K562 (cell line): ENCODE measurements at regions not wholly inside any gene's neighbourhood (a gene's known extent, or its start where the extent isn't known, plus 50 kb on each side); places are given as distances from the start of the nearest gene placed in this dataset.

Experiments
- ATAC-seq: fragments of 200-7000 bp; cut with Tn5 transposase; 3 replicates; pipeline ENCODE4 v1.9.1; 2020; ENCODE audit warnings: moderate library complexity
- BruUV-seq: library from RNA; stranded (reverse); fragments of 400-500 nt; replicated peaks from 2 replicates; lab custom pipeline; 2021; lab: Mats Ljungman, UMichigan
- CTCF ChIA-PET: fragments of 300-600 bp; formaldehyde crosslinking; extraction: SDS; loops from one replicate; lab custom pipeline; 2021; ENCODE audit warnings: low intra/inter-chr PET ratio; lab: Yijun Ruan, JAX
- POLR2A ChIA-PET: fragments of 300-600, 350-650 bp; sonication (Branson Sonifier 250); formaldehyde crosslinking; extraction: SDS; loops from one replicate; lab custom pipeline; 2021; ENCODE audit warnings: antibody characterized with exemption, inconsistent platforms; lab: Yijun Ruan, JAX
- DNase-seq, 4 experiments: peaks; one replicate each; pipeline versions ENCODE4 v3.0.0 to v3.0.0-alpha.2; 2011 to 2018; ENCODE audit warnings: low spot score in 3 of 4, mixed read lengths in 3 of 4; ENCODE audit errors: extremely low read depth in 1 of 4
- FAIRE-seq: peaks from 2 replicates; lab custom pipeline; 2011; peaks lifted over from hg19 to GRCh38; lab: Jason Lieb, UNC
- H2AFZ ChIP-seq: 2 replicates; pipeline ENCODE4 v1.6.0; 2011; ENCODE audit warnings: low read depth, low read length, control low read depth, inconsistent platforms
- H3K27ac ChIP-seq: fragments of 200-600 bp; 3 replicates; pipeline ENCODE4 v1.8.0; 2011; ENCODE audit warnings: low read depth, mild to moderate bottlenecking, control low read depth, inconsistent platforms, low read length, moderate library complexity, mixed read lengths; ENCODE audit errors: extremely low read depth
- H3K27me3 ChIP-seq, 2 experiments: fragments of 300-600 bp in 1 of 2; 2 replicates in 1 of 2; 3 replicates in 1 of 2; pipeline versions ENCODE4 v1.6.0 to v1.8.0; 2011; ENCODE audit warnings: inconsistent platforms in 2 of 2, low read length in 2 of 2, mild to moderate bottlenecking in 1 of 2, mixed read lengths in 1 of 2, moderate library complexity in 1 of 2; ENCODE audit not compliant: control insufficient read depth in 2 of 2, insufficient read depth in 2 of 2
- H3K36me3 ChIP-seq: fragments of 300-600 bp; 3 replicates; pipeline ENCODE4 v1.8.0; 2011; ENCODE audit warnings: mild to moderate bottlenecking, low read length, inconsistent platforms; ENCODE audit not compliant: control insufficient read depth, insufficient read depth
- H3K4me1 ChIP-seq, 2 experiments: fragments of 200-600 bp in 1 of 2; replicated peaks in 1 of 2; 2 replicates in 1 of 2; 3 replicates in 1 of 2; pipeline versions ENCODE4 v1.5.1 to v1.8.0; 2011; ENCODE audit warnings: inconsistent platforms in 2 of 2, low read length in 2 of 2, mild to moderate bottlenecking in 1 of 2, mixed read lengths in 1 of 2, moderate library complexity in 1 of 2; ENCODE audit not compliant: control insufficient read depth in 2 of 2, insufficient read depth in 2 of 2
- H3K4me2 ChIP-seq: 2 replicates; pipeline ENCODE4 v1.6.1; 2011; ENCODE audit warnings: low read length, control low read depth, inconsistent platforms, mixed read lengths; ENCODE audit not compliant: insufficient read depth
- H3K4me3 ChIP-seq: fragments of 200-600 bp; sonication (generic), shearing (Covaris generic); 2 replicates; pipeline ENCODE4 v1.5.1; 2016; ENCODE audit warnings: control low read depth, inconsistent platforms
- H3K79me2 ChIP-seq: fragments of 200-600 bp; 3 replicates; pipeline ENCODE4 v1.8.0; 2011; ENCODE audit warnings: low read length, inconsistent platforms; ENCODE audit not compliant: control insufficient read depth, insufficient read depth
- H3K9ac ChIP-seq, 2 experiments: 2 replicates each; pipeline versions ENCODE4 v1.6.0 to v1.6.1; 2011; ENCODE audit warnings: low read depth in 2 of 2, low read length in 2 of 2, control low read depth in 1 of 2, inconsistent platforms in 1 of 2, mild to moderate bottlenecking in 1 of 2, mixed read lengths in 1 of 2; ENCODE audit not compliant: insufficient read depth in 1 of 2
- H3K9me1 ChIP-seq: one replicate; pipeline ENCODE4 v1.6.0; 2011; ENCODE audit warnings: inconsistent platforms, mild to moderate bottlenecking, low read length, moderate library complexity; ENCODE audit not compliant: control insufficient read depth, insufficient read depth
- H3K9me3 ChIP-seq: replicated peaks from 2 replicates; pipeline ENCODE4 v1.5.1; 2011; ENCODE audit warnings: low read depth, low read length, inconsistent platforms; ENCODE audit not compliant: control insufficient read depth, insufficient read depth
- H4K20me1 ChIP-seq: replicated peaks from 2 replicates; pipeline ENCODE4 v1.6.1; 2011; ENCODE audit warnings: low read length, inconsistent platforms, mixed read lengths; ENCODE audit not compliant: control insufficient read depth, insufficient read depth
- ARHGAP35 ChIP-seq: fragments of 450-650 bp; IDR thresholded peaks from 2 replicates; pipeline ENCODE4 v1.6.1; 2018; ENCODE audit not compliant: partially characterized antibody
- ATF1 ChIP-seq, 2 experiments: fragments of 450-650 bp in 1 of 2; IDR thresholded peaks; 2 replicates each; pipeline ENCODE4 v1.6.1; 2016; ENCODE audit warnings: missing compliant biosample characterization in 1 of 2, missing genetic modification characterization in 1 of 2
- CBFA2T3 ChIP-seq: fragments of 450-650 bp; IDR thresholded peaks from 2 replicates; pipeline ENCODE4 v1.6.1; 2017
- CCNT2 ChIP-seq: IDR thresholded peaks from 2 replicates; pipeline ENCODE4 v1.6.1; 2011; ENCODE audit warnings: borderline replicate concordance, low read depth, mild to moderate bottlenecking, moderate library complexity, mixed read lengths, low read length; ENCODE audit not compliant: insufficient read length; ENCODE audit errors: extremely low read depth
- CHD4 ChIP-seq: fragments of 200-600 bp; sonication (generic); IDR thresholded peaks from 3 replicates; pipeline ENCODE4 v1.6.1; 2012; ENCODE audit warnings: low read depth, mild to moderate bottlenecking, mixed read lengths, low read length, inconsistent platforms; ENCODE audit not compliant: insufficient read depth, insufficient replicate concordance, poor library complexity, severe bottlenecking
- ETV1 ChIP-seq: fragments of 450-650 bp; conservative IDR thresholded peaks from 2 replicates; pipeline ENCODE4 v1.6.1; 2016; ENCODE audit warnings: missing genetic modification characterization, control low read depth, low read depth, missing compliant biosample characterization
- KLF13 ChIP-seq: fragments of 450-650 bp; IDR thresholded peaks from 2 replicates; pipeline ENCODE4 v1.6.1; 2016; ENCODE audit warnings: missing genetic modification characterization, low read depth, mild to moderate bottlenecking, missing compliant biosample characterization, moderate library complexity, borderline replicate concordance
- MEF2D ChIP-seq: conservative IDR thresholded peaks from 2 replicates; pipeline ENCODE4 v1.6.1; 2016; ENCODE audit warnings: low read depth, missing genetic modification characterization, missing compliant biosample characterization
- RBFOX2 ChIP-seq: fragments of 200-400 bp; formaldehyde crosslinking; IDR thresholded peaks from 2 replicates; pipeline ENCODE4 v1.6.1; 2017; ENCODE audit warnings: low read depth, mild to moderate bottlenecking, low read length, moderate library complexity
- XRCC4 ChIP-seq: IDR thresholded peaks from one replicate; pipeline ENCODE4 v1.6.1; 2011; ENCODE audit not compliant: insufficient read depth, insufficient read length; ENCODE audit errors: extremely low read depth
- ZNF124 ChIP-seq: sonication (generic); formaldehyde crosslinking; IDR thresholded peaks from 2 replicates; pipeline ENCODE4 v1.8.1; 2022; ENCODE audit warnings: missing genetic modification reagents
- WGBS: fragments of 100-300 bp; shearing (Covaris generic); methylation state at CpG from one replicate; pipeline ENCODE4 v1.1.6; 2016; ENCODE audit warnings: low coverage, mixed read lengths; ENCODE audit not compliant: insufficient coverage; ENCODE audit errors: missing lambda C conversion rate; 5-methylcytosine and 5-hydroxymethylcytosine counted together
- in situ Hi-C: fragments of 300-500 bp; cut with MboI; formaldehyde crosslinking; loops from 4 replicates; pipeline ENCODE4 v1.15.0; 2018; ENCODE audit warnings: inconsistent platforms, mixed read lengths
- intact Hi-C: fragments of 100-400 bp; cut with micrococcal nuclease; formaldehyde crosslinking; loops from 2 replicates; pipeline ENCODE4 v1.14.2; 2022
- TF ChIP-seq, protein P1 (sequence below): fragments of 250-450 bp; sonication (Bioruptor Pico); IDR thresholded peaks from 2 replicates; pipeline ENCODE4 v1.5.0; 2020; ENCODE audit warnings: mild to moderate bottlenecking, borderline replicate concordance
- TF ChIP-seq, protein P2 (sequence below): IDR thresholded peaks from 2 replicates; pipeline ENCODE4 v1.6.1; 2011; ENCODE audit warnings: borderline replicate concordance, low read depth, mild to moderate bottlenecking, moderate library complexity, low read length; ENCODE audit not compliant: insufficient read depth, poor library complexity, severe bottlenecking
- TF ChIP-seq, protein P3 (sequence below): IDR thresholded peaks from 2 replicates; pipeline ENCODE4 v1.6.1; 2014; ENCODE audit warnings: antibody characterized with exemption
- TF ChIP-seq, protein P4 (sequence below): sonication (generic); formaldehyde crosslinking; IDR thresholded peaks from 2 replicates; pipeline ENCODE4 v1.8.1; 2023; ENCODE audit warnings: mild to moderate bottlenecking, missing genetic modification reagents, moderate library complexity

DNA sequence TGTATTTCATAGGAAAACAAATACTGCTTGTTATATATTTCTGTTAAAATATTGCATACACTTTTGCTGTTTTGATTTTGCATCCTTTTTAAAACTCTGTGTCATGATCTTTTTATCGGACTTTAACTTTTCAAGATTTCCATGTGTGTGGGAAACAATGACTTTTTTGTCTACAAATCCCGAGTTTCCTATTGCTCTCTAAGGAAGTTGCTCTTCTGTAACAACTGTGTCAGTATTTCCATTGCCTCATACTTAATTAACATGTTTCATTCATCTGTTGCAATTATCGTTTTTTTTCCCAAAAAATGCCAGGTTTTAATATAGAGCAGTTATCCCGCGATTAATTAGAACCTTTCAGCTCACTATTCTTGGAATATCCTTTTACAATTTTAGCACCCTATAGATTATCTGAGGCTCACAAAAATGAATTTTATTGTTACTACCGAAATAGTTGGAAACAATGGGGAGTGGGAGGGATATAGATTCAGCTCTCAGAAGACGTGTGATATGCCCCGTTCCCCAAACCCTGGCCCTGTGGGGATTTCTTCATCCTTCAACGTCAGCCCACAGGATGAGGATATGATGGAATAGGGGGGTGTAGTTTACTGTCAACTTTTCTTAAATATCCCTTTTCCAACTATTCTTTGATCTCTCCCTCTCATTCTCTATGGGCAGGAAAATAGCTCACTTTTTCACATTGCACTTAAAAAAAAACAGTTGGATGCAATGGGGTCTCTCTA, 297.6 kb upstream of the IGFBP3 start:
- Histone ChIP-seq H3K36me3 (no peaks in the 10 kb centered on the region), H3K9me1 (no peaks in the 10 kb centered on the region), H3K27me3 (no peaks in the 10 kb centered on the region), H3K9me3 (no peaks in the 10 kb centered on the region), H3K4me2 (no peak overlapping the region), H3K27ac (no peak overlapping the region), H3K4me1 (no peaks in the 10 kb centered on the region), H4K20me1 (no peaks in the 10 kb centered on the region), H3K4me3 (no peak overlapping the region), H3K79me2 (no peaks in the 10 kb centered on the region), H2AFZ (no peak overlapping the region), H3K9ac (no peak overlapping the region)
- FAIRE-seq (no peak), ATAC-seq (no peak), DNase-seq (no peak)
- under 1% methylated on average over 9 of the region's 9 CpGs for WGBS
- intact Hi-C loops (no loop called here), in situ Hi-C loops (no loop called here)
- BruUV-seq = no TSS peak
- POLR2A ChIA-PET = no interaction called here
- CTCF ChIA-PET = no interaction called here
- no peak for TF ChIP-seq MEF2D (tag)
- no peak for TF ChIP-seq XRCC4
- TF ChIP-seq ARHGAP35 = no peak
- no peak for TF ChIP-seq CBFA2T3
- TF ChIP-seq, protein P1, sequence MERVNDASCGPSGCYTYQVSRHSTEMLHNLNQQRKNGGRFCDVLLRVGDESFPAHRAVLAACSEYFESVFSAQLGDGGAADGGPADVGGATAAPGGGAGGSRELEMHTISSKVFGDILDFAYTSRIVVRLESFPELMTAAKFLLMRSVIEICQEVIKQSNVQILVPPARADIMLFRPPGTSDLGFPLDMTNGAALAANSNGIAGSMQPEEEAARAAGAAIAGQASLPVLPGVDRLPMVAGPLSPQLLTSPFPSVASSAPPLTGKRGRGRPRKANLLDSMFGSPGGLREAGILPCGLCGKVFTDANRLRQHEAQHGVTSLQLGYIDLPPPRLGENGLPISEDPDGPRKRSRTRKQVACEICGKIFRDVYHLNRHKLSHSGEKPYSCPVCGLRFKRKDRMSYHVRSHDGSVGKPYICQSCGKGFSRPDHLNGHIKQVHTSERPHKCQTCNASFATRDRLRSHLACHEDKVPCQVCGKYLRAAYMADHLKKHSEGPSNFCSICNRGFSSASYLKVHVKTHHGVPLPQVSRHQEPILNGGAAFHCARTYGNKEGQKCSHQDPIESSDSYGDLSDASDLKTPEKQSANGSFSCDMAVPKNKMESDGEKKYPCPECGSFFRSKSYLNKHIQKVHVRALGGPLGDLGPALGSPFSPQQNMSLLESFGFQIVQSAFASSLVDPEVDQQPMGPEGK (CRISPR knock-in tag) = no peak
- no peak for TF ChIP-seq ATF1 (CRISPR knock-in tag; IDR thresholded peaks at IDR 0.05)
- no peak for TF ChIP-seq ATF1 (tag; IDR thresholded peaks at IDR 0.05)
- TF ChIP-seq CCNT2 = no peak
- TF ChIP-seq CHD4 = no peak
- no peak for TF ChIP-seq KLF13 (tag)
- TF ChIP-seq, protein P2, sequence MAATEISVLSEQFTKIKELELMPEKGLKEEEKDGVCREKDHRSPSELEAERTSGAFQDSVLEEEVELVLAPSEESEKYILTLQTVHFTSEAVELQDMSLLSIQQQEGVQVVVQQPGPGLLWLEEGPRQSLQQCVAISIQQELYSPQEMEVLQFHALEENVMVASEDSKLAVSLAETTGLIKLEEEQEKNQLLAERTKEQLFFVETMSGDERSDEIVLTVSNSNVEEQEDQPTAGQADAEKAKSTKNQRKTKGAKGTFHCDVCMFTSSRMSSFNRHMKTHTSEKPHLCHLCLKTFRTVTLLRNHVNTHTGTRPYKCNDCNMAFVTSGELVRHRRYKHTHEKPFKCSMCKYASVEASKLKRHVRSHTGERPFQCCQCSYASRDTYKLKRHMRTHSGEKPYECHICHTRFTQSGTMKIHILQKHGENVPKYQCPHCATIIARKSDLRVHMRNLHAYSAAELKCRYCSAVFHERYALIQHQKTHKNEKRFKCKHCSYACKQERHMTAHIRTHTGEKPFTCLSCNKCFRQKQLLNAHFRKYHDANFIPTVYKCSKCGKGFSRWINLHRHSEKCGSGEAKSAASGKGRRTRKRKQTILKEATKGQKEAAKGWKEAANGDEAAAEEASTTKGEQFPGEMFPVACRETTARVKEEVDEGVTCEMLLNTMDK = no peak
- TF ChIP-seq, protein P3, sequence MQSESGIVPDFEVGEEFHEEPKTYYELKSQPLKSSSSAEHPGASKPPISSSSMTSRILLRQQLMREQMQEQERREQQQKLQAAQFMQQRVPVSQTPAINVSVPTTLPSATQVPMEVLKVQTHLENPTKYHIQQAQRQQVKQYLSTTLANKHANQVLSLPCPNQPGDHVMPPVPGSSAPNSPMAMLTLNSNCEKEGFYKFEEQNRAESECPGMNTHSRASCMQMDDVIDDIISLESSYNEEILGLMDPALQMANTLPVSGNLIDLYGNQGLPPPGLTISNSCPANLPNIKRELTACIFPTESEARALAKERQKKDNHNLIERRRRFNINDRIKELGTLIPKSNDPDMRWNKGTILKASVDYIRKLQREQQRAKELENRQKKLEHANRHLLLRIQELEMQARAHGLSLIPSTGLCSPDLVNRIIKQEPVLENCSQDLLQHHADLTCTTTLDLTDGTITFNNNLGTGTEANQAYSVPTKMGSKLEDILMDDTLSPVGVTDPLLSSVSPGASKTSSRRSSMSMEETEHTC = no peak
- TF ChIP-seq, protein P4, sequence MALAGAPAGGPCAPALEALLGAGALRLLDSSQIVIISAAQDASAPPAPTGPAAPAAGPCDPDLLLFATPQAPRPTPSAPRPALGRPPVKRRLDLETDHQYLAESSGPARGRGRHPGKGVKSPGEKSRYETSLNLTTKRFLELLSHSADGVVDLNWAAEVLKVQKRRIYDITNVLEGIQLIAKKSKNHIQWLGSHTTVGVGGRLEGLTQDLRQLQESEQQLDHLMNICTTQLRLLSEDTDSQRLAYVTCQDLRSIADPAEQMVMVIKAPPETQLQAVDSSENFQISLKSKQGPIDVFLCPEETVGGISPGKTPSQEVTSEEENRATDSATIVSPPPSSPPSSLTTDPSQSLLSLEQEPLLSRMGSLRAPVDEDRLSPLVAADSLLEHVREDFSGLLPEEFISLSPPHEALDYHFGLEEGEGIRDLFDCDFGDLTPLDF (CRISPR knock-in tag) = no peak
- TF ChIP-seq ETV1 (tag) = no peak
- TF ChIP-seq RBFOX2 = no peak
- TF ChIP-seq ZNF124 = no peak
